NCI-H146 treated with DMSO at 0.1 percent for 48 hours (cell line): ENCODE measurements at regions not wholly inside any gene's neighbourhood (a gene's known extent, or its start where the extent isn't known, plus 50 kb on each side); places are given as distances from the start of the nearest gene placed in this dataset.
A peak's percentile ranks its signal among the peaks of the same experiment; 100 is the strongest.
"Not testable (repeated sequence)": the region's sequence is repeated elsewhere in the genome, so short reads cannot be mapped to it uniquely, and the experiment has no call there.

Experiments used
- DNase-seq: peaks from one replicate; lab custom pipeline; 2025; ENCODE audit not compliant: unreplicated experiment; lab: John Stamatoyannopoulos, UW

DNA sequence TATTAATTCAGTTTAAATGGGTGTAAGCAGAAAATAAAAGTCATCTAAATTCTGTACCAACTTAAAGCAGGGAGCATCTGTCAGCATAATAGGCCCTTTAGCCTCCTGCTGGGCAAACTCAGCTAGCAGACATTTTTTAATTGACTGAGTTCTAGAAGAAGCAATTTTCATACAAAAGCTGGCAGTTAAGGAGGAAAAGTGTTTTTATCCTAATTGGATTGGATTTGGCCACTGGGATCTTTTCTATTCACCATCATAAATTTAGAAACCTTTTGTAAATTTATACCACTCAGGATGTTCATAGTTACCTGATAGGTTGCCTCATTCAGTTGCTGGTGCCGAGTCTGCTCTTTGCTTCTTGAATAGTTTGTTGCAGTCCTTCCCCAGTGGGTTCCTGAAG lies 262.7 kb upstream of the FSIP2 start:
- peak; percentile 85 for DNase-seq

DNA sequence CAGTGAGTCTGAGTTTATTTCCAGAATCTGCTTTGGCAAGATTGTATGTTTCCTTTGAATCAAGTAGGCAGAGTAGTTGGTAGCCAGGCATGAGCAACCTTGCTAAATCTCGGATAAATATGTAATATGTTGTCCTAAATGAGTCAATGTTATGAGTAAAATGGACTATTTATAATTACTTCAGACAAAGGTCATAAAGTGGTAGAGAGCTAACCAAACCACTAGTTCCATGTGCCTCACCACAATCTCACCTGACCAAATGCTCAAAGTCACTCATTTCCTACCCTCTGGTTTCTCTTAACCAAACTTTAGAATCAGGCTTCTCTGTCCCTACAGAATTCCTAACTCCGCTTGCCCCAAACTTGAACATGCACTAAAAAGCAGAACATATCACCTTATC lies 261.2 kb upstream of the FSIP2 start:
- DNase-seq, result no peak

DNA sequence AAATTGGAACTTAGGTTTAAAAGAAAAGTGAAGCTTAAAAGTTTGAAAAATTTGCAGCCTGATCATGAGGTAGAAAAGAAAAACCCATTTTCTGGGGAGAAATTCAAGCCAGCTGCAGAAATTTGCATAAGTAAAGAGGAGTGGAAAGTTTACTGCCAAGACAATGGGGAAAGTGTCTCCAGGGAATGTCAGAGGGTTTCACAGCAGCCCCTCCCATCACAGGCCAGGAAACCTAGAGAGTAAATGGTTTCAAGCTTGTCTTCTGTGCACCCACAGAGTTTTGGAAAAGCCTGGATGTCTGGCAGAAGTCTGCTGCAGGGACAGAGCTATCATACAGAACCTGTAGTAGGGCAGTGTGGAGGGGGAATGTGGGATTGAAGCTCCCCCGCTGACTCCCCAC lies 254.0 kb upstream of the FSIP2 start:
- no peak for DNase-seq

DNA sequence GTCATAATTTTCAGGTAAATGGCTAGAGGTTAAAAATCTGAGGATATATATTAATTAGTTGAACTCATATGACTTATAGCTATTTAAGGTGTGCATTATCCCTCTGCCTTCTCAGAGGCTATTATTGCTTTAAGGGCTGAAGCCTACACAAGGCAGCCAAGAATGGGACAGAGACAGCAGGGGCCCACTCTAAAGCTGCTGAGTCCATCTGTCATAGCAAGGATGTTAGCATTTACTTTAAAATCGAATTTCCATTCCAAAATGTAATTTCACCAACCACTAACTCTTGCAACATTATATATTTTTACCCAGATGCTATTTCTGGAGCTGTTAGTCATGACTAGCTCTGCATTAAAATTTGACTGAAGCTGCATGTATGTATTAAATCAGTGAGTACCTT lies 236.3 kb upstream of the FSIP2 start:
- DNase-seq, result no peak

DNA sequence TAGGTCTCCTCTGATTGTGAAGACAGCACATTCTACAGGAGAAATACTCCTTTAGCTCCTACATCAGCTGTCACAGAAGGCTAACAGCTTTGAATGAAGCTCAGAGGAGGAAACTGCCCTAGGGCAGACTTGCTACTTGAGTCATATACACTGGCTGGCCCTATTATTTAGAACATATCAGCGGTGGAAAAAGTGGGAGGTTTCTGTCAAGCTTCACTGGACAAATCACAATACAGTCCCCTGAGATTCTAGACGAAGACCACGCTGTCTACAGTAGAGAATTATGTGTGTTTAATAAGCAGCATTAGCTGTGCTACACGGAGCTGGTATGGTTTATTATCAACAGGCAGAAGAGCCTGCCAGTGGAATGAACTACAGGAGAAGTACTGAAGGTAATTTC lies 230.9 kb upstream of the FSIP2 start:
- no peak for DNase-seq

DNA sequence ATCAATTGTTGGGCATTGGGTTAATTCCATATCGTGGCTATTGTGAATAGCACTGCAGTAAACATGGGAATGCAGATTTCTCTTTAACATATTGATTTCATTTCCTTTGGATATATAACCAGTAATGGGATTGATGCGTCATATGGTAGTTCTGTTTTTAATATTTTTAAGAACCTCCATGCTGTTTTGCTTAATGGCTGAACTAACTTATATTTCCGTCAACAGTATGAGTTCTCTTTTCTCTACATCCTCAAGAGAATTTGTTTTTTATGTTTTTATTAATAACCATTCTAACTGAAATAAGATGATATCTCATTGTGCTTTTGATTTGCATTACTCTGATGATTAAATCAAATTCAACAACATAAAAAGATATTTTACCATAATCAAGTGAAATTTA lies 228.5 kb upstream of the FSIP2 start:
- DNase-seq, result no peak

DNA sequence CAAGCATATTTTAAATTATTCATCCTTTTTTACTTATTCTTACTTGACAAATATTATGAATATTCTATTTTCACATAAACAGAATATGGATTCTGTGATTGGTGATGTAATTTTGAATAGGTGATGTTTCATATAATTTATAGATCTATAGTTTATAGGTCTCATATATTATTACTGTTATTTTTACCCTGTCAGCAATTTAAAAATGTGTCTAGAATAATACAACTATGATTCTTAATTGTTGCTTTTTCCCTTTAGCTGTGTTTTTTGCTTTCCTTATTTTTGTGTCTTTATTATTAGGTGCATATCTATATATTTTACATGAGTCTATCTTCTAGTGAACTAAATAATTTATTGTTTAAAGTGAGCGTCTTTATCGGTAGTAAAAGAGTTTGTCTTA lies 226.7 kb upstream of the FSIP2 start:
- no peak for DNase-seq

DNA sequence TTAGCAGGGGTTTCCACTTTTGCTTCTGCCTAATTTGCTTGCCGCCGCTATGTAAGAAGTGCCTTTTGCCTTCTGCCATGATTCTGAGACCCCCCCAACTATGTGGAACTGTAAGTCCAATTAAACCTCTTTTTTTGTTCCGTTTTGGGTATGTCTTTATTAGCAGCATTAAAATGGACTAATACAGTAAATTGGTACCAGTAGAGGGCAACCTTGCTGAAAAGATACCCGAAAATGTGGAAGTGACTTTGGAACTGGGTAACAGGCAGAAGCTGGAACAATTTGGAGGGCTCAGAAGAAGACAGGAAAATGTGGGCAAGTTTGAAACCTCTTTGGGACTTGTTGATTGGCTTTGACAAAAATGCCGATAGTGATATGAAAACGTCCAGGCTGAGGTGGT lies 216.1 kb upstream of the FSIP2 start:
- no peak for DNase-seq

DNA sequence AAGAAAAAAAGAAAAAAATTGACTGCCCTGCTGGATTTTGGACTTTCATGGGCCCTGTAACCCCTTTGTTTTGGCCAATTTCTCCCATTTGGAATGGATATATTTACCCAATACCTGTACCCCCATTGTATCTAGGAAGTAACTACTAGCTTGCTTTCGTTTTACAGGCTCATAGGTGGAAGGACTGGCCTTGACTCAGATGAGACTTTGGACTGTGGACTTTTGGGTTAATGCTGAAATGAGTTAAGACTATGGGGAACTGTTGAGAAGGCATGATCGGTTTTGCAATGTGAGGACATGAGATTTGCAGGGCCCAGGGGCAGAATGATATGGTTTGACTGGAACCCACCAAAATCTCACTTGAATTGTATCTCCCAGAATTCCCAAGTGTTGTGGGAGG lies 214.4 kb upstream of the FSIP2 start:
- DNase-seq, result not testable (repeated sequence)

DNA sequence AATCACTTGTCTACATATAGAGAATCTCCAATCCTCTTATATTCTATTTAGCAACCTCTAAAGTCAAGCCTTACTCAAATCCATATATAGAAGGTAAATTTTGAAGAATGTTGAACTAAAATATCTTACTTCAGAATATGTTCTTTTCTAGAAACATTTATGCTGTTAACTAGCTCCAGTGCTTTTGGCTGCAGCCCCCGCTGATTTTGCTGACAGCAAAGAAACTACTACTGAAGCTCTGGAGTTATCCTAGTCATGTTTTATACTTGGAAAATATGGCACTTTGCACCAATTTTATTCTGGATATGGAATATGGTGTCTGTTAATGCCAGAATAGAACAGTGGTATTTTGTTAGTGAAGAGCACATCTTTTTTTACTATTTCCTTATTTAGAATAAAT lies 212.4 kb upstream of the FSIP2 start:
- no peak for DNase-seq

DNA sequence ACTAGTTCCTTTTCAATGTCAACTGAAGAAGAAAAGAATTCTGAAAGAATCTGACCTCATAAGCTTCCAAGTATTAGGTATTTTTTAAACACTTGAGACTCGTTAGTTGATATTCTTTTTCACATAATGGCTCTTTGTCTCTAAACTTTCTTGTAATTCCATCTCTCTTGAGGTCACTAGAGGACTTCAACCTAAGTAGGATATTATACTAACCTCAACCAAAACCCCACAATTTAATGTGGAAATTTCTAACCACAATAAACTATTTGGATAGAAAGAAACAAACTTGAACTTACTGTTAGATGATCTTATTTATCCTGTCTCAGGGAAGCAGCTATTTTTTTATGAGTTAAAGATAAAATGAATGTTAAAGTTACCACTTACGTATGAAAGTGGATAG lies 206.9 kb upstream of the FSIP2 start:
- DNase-seq, result no peak

DNA sequence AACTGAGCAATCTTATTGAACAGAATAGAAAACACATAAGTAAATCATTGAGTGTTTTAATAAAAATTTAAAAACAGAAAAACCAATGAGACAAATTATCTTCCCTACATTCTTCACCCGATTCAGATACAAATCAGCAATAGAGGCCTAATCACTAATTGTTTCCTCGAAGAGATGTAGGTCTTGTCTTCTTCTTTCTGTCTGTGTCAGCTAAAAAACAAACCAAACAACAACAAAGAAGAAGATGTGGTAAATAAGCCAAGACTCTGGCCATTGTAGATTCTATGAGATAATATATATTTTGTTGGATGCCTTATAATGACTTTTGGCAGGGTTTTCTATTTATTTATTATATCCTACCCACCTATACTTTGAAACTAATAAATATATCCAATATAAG lies 200.9 kb upstream of the FSIP2 start:
- DNase-seq, result no peak

DNA sequence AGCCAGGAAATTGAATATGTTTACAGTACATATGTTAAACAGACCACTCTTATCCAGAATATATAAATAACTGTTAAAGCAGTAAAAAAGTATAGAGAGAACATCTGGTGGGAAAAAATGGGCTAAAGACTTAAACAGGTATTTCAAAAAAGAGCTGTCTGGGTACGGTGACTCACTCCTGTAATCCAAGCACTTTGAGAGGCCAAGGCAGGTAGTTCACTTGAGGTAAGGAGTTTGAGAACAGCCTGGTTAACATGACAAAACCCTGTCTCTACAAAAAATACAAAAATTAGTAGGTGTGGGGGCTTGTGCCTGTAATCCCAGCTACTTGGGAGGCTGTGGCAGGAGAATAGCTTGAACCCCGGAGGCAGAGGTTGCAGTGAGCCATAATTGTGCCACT lies 171.4 kb upstream of the FSIP2 start:
- DNase-seq, result no peak

DNA sequence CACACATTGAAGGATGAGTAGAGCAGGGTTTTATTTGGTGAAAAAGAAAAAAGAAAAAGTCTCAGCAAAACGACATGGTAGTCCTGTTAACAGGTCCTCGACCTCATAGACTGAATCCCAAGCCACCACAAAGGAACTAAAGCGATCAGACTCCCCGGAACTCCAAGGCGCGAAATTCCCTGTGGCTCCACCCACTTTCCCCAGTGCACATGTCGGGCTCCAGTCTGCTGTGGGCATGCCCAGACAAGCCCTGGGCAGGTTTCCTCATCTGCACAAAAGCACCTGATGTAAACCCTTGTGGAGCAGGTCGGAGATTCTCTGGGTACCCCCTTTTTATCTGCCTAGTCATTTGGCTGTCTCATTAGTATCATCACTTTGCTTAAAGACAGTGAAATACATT lies 170.7 kb upstream of the FSIP2 start:
- DNase-seq, result no peak

DNA sequence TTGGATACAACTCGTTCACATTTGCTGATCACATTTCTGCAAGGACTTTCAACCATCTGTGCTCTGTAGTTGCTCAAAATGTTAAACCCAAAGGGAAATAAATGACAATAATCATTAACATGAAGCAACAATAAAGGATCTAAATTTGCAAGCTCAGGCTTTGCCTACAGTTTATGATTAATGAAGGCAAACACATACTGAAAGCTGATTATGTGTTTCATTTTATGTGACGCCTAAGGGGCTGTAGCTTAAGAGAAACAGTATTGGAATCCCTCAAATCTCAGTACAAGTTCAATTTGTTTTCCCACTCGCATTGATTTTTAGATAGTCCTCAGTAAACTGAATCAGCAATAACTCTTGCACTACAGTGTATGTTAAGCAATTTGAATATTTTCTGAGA lies 160.3 kb upstream of the FSIP2 start:
- DNase-seq, result no peak

DNA sequence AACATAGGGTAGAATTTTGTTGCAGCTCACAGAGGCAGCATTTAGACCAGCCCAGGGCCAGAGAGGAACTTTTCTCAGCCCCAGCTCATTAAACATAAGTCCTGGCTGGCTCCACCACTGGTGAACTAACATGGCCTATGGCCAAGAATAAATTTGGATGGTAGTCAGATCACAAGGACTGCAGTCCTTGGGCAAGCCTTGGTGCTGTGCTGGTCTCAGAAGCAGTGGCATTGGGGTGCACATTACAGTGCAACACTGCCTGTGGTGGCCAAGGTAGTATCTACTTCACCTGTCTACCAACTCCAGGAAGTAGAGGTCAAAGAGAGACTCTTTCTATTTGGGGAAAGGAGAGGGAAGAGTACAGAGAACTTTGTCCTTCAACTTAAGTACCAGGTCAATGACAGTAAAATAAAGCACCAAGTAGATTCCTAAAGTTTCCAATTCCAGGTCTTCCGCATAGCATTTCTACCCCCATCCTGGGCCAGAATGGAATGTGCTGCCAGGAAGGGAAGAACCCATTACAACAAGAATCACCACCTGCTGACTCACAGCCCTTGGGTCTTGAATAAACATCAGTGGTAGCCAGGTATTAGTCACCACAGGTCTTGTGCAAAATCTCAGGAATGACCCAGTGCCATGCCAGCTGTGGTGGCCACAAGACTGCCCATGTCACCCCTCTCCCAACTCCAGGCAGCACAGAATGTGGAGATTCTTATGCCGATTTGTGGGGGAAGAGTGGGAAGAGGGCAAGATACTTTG lies 155.4 kb upstream of the FSIP2 start:
- no peak for DNase-seq

DNA sequence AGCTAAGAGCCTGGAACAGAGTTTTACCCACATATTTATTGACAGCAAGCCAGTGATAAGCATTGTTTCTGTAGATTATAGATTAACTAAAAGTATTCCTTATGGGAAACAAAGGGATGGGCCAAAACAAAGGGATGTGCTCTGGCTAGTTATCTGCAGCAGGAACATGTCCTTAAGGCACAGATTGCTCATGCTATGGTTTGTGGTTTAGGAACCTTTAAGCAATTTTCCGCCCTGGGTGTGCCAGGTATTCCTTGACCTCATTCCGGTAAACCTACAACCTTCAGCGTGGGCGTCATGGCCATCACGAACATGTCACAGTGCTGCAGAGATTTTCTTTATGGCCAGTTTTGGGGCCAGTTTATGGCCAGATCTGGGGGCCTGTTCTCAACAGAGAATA lies 153.4 kb upstream of the FSIP2 start:
- not testable (repeated sequence) for DNase-seq

DNA sequence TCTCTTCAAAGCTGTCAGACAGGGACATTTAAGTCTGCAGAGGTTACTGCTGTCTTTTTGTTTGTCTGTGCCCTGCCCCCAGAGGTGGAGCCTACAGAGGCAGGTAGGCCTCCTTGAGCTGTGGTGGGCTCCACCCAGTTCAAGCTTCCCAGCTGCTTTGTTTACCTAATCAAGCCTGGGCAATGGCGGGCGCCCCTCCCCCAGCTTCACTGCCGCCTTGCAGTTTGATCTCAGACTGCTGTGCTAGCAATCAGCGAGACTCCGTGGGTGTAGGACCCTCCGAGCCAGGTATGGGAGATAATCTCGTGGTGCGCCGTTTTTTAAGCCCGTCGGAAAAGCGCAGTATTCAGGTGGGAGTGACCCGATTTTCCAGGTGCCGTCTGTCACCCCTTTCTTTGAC lies 147.3 kb upstream of the FSIP2 start:
- not testable (repeated sequence) for DNase-seq

DNA sequence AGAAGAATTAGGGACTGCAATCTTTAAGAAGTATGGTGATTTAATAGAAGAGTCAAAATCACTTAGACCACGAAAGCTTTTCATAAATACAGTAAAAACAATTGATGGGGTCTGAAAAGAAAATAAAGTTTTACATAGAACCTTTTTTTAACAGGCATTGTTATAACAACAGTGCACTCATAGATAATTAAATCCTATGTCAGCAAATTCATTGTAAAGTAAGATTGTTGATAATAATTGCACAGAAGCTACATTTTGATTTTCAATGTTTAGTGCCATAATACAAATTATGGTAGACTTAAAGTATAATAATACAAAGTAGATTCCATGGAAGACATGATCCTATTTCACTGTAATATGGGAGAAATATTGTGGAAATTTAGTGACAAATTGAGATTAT lies 130.7 kb upstream of the FSIP2 start:
- no peak for DNase-seq

DNA sequence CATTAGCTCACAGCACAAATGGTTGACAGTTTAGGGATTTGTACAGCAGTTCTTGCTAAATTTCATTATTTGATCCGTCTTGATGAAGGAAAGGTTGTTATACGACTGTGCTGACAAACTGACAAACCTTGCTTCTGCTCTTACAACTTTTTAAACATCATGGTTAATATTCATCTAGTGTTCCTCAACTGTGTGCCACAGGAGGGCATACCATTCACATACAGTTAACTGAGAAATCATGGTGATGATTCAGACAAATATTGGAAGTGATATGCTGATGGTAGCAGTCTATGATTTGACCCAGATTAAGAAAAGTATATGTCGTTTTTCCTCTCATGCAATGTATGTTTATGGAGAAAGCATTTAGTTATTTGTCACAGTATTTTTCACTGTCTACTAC lies 129.8 kb upstream of the FSIP2 start:
- DNase-seq, result no peak

DNA sequence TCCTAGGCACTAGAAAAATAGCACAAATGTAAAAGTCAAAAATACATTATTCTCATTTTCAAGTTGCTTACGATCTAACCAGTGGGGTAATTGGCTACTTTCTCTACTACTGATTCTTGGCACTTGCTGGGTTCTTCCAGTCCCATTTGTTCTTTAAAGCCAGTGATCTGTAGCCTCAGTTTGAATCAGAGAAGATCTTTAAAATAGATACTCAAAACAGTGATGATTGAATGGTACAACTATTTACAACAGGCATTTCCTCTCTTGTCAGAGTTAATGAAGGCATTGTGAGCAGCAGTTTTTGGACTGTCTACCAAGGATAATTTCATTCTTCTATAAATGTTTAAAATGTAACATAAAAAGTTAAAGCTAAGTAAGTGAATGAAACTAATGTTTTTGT lies 128.3 kb upstream of the FSIP2 start:
- no peak for DNase-seq

DNA sequence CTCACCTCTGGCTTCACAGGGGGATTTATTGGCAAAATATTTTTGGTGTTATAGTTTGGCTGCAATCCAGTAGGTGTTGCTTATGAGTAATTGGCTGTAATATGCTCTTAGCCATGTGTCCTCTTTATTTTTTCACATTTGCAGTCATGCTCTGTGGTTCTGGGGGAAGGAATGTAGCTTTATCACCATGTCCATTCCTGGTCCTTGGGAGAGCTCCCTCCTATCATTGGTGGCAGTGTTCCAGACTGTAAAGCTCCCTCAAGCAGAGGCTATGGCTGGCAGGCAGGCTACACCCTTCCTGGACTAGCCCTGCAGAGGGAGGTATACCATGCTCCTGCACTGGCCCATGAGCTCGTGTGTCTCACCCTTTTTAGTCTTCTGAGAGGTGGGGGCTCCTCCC lies 120.0 kb upstream of the FSIP2 start:
- DNase-seq, result no peak

DNA sequence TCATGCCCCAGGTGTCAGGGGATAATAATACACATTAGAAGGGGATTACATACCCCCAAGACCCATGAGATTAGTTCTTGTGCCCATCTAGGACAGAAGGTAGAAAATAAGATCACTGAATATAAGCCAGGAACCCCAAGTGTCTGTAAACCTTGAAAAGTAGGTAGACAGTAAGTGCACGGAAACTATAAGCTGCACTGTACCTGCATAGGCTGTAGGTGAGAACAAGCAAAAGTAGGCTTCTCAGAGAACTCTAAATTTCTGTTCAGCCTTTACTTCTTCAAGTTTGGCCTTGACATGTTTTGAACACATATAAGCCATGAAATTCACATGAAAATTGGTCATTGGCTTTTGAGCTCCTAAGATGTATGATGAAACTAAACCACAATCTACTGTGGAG lies 113.0 kb upstream of the FSIP2 start:
- no peak for DNase-seq

DNA sequence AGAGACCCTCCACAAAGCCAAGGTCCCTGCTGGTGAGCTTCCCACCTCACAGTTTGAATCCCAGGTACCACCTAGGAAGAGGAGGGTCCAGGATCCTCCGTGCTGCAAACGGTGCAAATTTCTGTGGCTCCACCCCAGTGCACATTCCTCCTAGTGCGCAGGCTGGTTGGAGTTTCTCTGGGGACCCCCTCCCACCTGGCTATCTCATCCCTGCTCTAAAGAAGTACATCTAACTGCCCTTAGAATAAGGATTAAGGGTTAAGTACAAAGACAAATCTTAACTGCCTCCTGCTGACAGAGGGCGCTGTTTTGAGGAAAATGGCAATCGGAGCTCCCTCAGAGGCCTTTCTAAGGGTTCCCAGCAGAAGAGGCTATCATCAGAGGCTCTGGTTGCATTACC lies 109.6 kb upstream of the FSIP2 start:
- DNase-seq, result no peak
